ENCODE measurements at regions not wholly inside any gene's neighbourhood (a gene's known extent, or its start where the extent isn't known, plus 50 kb on each side); places are given as distances from the start of the nearest gene placed in this dataset.

DNA sequence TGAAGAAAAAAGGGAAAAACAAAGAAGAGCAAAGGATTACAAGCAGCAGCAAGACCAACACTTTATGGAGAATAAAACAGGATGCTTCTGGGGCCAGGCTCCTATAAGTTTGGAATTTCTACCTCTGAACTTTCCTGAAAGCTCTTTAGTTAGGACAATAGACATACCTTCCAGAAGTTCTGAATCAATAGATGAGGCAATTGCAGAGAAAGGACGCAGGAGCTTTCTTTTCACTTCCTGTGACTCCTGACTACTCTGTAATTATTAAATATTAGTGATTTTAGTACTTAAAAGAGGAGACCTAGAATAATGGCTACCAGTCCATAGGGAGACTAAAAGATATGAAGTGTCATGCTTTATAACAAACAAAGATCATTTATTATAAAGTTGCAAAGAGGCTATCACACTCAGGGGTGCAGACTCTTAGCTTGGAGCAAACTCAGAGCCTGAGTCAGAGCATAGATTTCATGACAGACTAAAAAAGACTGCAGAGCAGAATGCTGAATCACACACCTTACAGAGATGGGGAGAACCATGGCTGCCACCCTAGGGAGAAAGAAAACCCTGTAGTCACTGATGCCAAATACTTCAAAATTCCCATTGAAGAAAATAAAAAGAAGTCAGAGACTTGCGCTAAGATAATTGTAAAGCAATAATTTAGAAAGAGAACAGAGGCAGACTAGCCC, 52.5 kb upstream of the FAM136A start:
- DNase-seq (ENCODE audit: insufficient read length, low spot score) (no peak), FAIRE-seq (no peak)

All from HTR-8/SVneo (cell line).